Right hindlimb (tissue), 1 donor: ENCODE measurements at regions not wholly inside any gene's neighbourhood (a gene's known extent, or its start where the extent isn't known, plus 50 kb on each side); places are given as distances from the start of the nearest gene placed in this dataset.

Experiments used
- DNase-seq: peaks from one replicate; pipeline ENCODE4 v3.0.0-alpha.2; 2018

- DNase-seq, result no peak
Measured at GRCh38 chr3:181050738-181051137, 61.2 kb upstream of the DNAJC19 start.

GRCh38 chr3:181040030-181040429, 50.5 kb upstream of the DNAJC19 start:
- DNase-seq, result no peak
